HCT116 (cell line): ENCODE measurements at regions not wholly inside any gene's neighbourhood (a gene's known extent, or its start where the extent isn't known, plus 50 kb on each side); places are given as distances from the start of the nearest gene placed in this dataset.

ENCODE experiments used
- ATAC-seq: fragments of 200-7000 bp; cut with Tn5 transposase; 2 replicates; pipeline ENCODE4 v1.9.1; 2020; ENCODE audit warnings: mild to moderate bottlenecking, moderate library complexity
- BruUV-seq: library from RNA; stranded (reverse); fragments of 400-500 nt; replicated peaks from 2 replicates; lab custom pipeline; 2021; lab: Mats Ljungman, UMichigan
- CTCF ChIA-PET: fragments of 300-600 bp; sonication (Branson Sonifier 250); formaldehyde crosslinking; loops from one replicate; lab custom pipeline; 2021; ENCODE audit warnings: antibody characterized with exemption; lab: Charles Lee
- POLR2A ChIA-PET: fragments of 300-600, 350-600 bp; sonication (Branson Sonifier 250); formaldehyde crosslinking; loops from one replicate; lab custom pipeline; 2021; ENCODE audit warnings: antibody characterized with exemption; lab: Charles Lee
- RAD21 ChIA-PET, 2 experiments: fragments of 300-600 bp; sonication (Branson Sonifier 250); formaldehyde crosslinking; loops; one replicate each; lab custom pipeline; 2023; ENCODE audit warnings: low total read pairs in 2 of 2; ENCODE audit not compliant: uncharacterized antibody in 2 of 2, unreplicated experiment in 2 of 2, low non-redundant PET in 1 of 2; lab: Charles Lee
- DNase-seq: peaks from one replicate; pipeline ENCODE4 v3.0.0-alpha.2; 2010; ENCODE audit warnings: low read depth, low spot score
- H2AFZ ChIP-seq: fragments of 200-600 bp; shearing (Covaris generic), sonication (generic); 2 replicates; pipeline ENCODE4 v1.6.1; 2017; ENCODE audit warnings: low read depth, mixed run types, mixed read lengths, antibody characterized with exemption, low read length; ENCODE audit not compliant: poor library complexity, severe bottlenecking
- H3K27ac ChIP-seq: 2 replicates; pipeline ENCODE4 v1.5.1; 2012; ENCODE audit warnings: low read depth, low read length
- H3K27me3 ChIP-seq: fragments of 200-600 bp; sonication (generic); 2 replicates; pipeline ENCODE4 v1.6.1; 2016; ENCODE audit warnings: mixed run types, low read length, mixed read lengths; ENCODE audit not compliant: insufficient read depth
- H3K36me3 ChIP-seq, 2 experiments: fragments of 200-500 bp in 1 of 2; fragments of 200-600 bp in 1 of 2; sonication (Bioruptor generic) in 1 of 2; sonication (generic) in 1 of 2; 2 replicates each; pipeline versions ENCODE4 v1.5.1 to v1.6.1; 2014 to 2016; ENCODE audit warnings: low read length in 2 of 2, inconsistent platforms in 1 of 2, mixed read lengths in 1 of 2, mixed run types in 1 of 2; ENCODE audit not compliant: insufficient read depth in 2 of 2, control insufficient read depth in 1 of 2
- H3K4me1 ChIP-seq, 2 experiments: fragments of 200-600 bp in 1 of 2; sonication (generic) in 1 of 2; 2 replicates each; pipeline versions ENCODE4 v1.5.1 to v1.6.1; 2012 to 2017; ENCODE audit warnings: low read length in 2 of 2, inconsistent platforms in 1 of 2, mild to moderate bottlenecking in 1 of 2, mixed read lengths in 1 of 2, mixed run types in 1 of 2, moderate library complexity in 1 of 2; ENCODE audit not compliant: insufficient read depth in 2 of 2, control insufficient read depth in 1 of 2
- H3K4me2 ChIP-seq: fragments of 200-600 bp; sonication (generic); 2 replicates; pipeline ENCODE4 v1.6.1; 2017; ENCODE audit warnings: mixed run types, low read length, mixed read lengths
- H3K4me3 ChIP-seq, 2 experiments: fragments of 200-600 bp in 1 of 2; sonication (generic) in 1 of 2; replicated peaks in 1 of 2; 2 replicates each; pipeline ENCODE4 v1.5.1; 2011 to 2016; ENCODE audit warnings: low read length in 2 of 2, control low read depth in 1 of 2, low read depth in 1 of 2, mild to moderate bottlenecking in 1 of 2, mixed read lengths in 1 of 2, mixed run types in 1 of 2
- H3K79me2 ChIP-seq: fragments of 200-600 bp; sonication (generic); 2 replicates; pipeline ENCODE4 v1.6.1; 2017; ENCODE audit warnings: mild to moderate bottlenecking, mixed run types, low read length, moderate library complexity, mixed read lengths; ENCODE audit not compliant: insufficient read depth
- H3K9ac ChIP-seq: fragments of 200-600 bp; sonication (generic); 2 replicates; pipeline ENCODE4 v1.6.1; 2016; ENCODE audit warnings: low read length, mixed read lengths
- H3K9me2 ChIP-seq: fragments of 200-600 bp; sonication (generic), shearing (Covaris generic); 2 replicates; pipeline ENCODE4 v1.6.1; 2017; ENCODE audit warnings: mixed run types, mild to moderate bottlenecking, moderate library complexity; ENCODE audit not compliant: insufficient read depth
- H3K9me3 ChIP-seq, 2 experiments: fragments of 200-500 bp in 1 of 2; fragments of 200-600 bp in 1 of 2; sonication (Bioruptor generic) in 1 of 2; sonication (generic) in 1 of 2; 2 replicates each; pipeline ENCODE4 v1.6.1; 2014 to 2017; ENCODE audit warnings: low read length in 2 of 2, mixed read lengths in 2 of 2, inconsistent platforms in 1 of 2, low read depth in 1 of 2, mild to moderate bottlenecking in 1 of 2, mixed run types in 1 of 2, moderate library complexity in 1 of 2; ENCODE audit not compliant: control insufficient read depth in 1 of 2, insufficient read depth in 1 of 2
- H4K20me1 ChIP-seq: fragments of 200-600 bp; sonication (generic), shearing (Covaris generic); 2 replicates; pipeline ENCODE4 v1.6.1; 2017; ENCODE audit warnings: mixed run types, mild to moderate bottlenecking, moderate library complexity; ENCODE audit not compliant: insufficient read depth
- ATF3 ChIP-seq: IDR thresholded peaks from 2 replicates; pipeline ENCODE4 v1.6.1; 2012
- CTCF ChIP-seq, 3 experiments: fragments of 200-600 bp in 1 of 3; sonication (generic) in 1 of 3; IDR thresholded peaks in 2 of 3; conservative IDR thresholded peaks in 1 of 3; 2 replicates each; pipeline ENCODE4 v1.5.1; 2012 to 2017; ENCODE audit warnings: low read depth in 2 of 3, low read length in 2 of 3, antibody characterized with exemption in 1 of 3, borderline replicate concordance in 1 of 3, control low read depth in 1 of 3, mild to moderate bottlenecking in 1 of 3, mixed read lengths in 1 of 3, mixed run types in 1 of 3, moderate library complexity in 1 of 3; ENCODE audit not compliant: insufficient read depth in 1 of 3
- EGR1 ChIP-seq: IDR thresholded peaks from 2 replicates; pipeline ENCODE4 v1.6.1; 2012; ENCODE audit warnings: low read depth
- MAX ChIP-seq: IDR thresholded peaks from 2 replicates; pipeline ENCODE4 v1.6.1; 2012
- POLR2AphosphoS5 ChIP-seq: IDR thresholded peaks from 2 replicates; pipeline ENCODE4 v1.6.1; 2011; ENCODE audit warnings: mild to moderate bottlenecking, low read depth, low read length, moderate library complexity
- RAD21 ChIP-seq: IDR thresholded peaks from 2 replicates; pipeline ENCODE4 v1.6.1; 2012; ENCODE audit warnings: low read depth, mild to moderate bottlenecking
- SIN3A ChIP-seq: IDR thresholded peaks from 2 replicates; pipeline ENCODE4 v1.6.1; 2012; ENCODE audit warnings: low read depth
- SP1 ChIP-seq: IDR thresholded peaks from 2 replicates; pipeline ENCODE4 v1.6.1; 2012; ENCODE audit warnings: low read depth
- SRF ChIP-seq: IDR thresholded peaks from 2 replicates; pipeline ENCODE4 v1.6.1; 2012; ENCODE audit warnings: low read depth
- TCF7L2 ChIP-seq: IDR thresholded peaks from 2 replicates; pipeline ENCODE4 v1.7.0; 2011; ENCODE audit warnings: borderline replicate concordance, inconsistent platforms; ENCODE audit not compliant: insufficient read depth, insufficient read length; ENCODE audit errors: extremely low read depth
- YY1 ChIP-seq: IDR thresholded peaks from 2 replicates; pipeline ENCODE4 v1.6.1; 2011; ENCODE audit warnings: low read length, low read depth, moderate library complexity, mild to moderate bottlenecking; ENCODE audit not compliant: insufficient replicate concordance; ENCODE audit errors: extremely low read depth
- ZBTB33 ChIP-seq: IDR thresholded peaks from 2 replicates; pipeline ENCODE4 v1.6.1; 2011; ENCODE audit warnings: mild to moderate bottlenecking, low read length, moderate library complexity; ENCODE audit not compliant: insufficient replicate concordance; ENCODE audit errors: extremely low read depth
- intact Hi-C: fragments of 100-400 bp; cut with micrococcal nuclease; formaldehyde crosslinking; loops from 2 replicates; pipeline ENCODE4 v1.10.0; 2022

GRCh38 chr16:50881331-50881830 lies 139.5 kb downstream of the CYLD start (continued):
- no peak for TF ChIP-seq CTCF (IDR thresholded peaks at IDR 0.05 in 2 of 3, conservative IDR thresholded peaks at IDR 0.05 in 1 of 3; ENCODE audit: borderline replicate concordance in 1 of 3, insufficient read depth in 1 of 3, low read depth in 2 of 3, low read length in 2 of 3)
- no peak for TF ChIP-seq ZBTB33
- TF ChIP-seq RAD21: no peak
- no peak for TF ChIP-seq EGR1
- TF ChIP-seq TCF7L2: no peak
- TF ChIP-seq MAX: no peak

- Histone ChIP-seq H3K4me2 (no peak overlapping the region), H3K9me3 (no peaks in the 10 kb centered on the region), H3K27me3 (peaks cover 19% of the 10 kb centered on the region), H2AFZ (no peak overlapping the region), H3K4me1 (no peaks in the 10 kb centered on the region), H3K27ac (no peak overlapping the region), H3K9me2 (no peaks in the 10 kb centered on the region), H3K79me2 (no peaks in the 10 kb centered on the region), H4K20me1 (no peaks in the 10 kb centered on the region)
- CTCF ChIA-PET: no interaction called here
- RAD21 ChIA-PET: no interaction called here
- POLR2A ChIA-PET: no interaction called here
- ATAC-seq: no peak
- no peak for TF ChIP-seq SRF
- no peak for TF ChIP-seq ATF3
- TF ChIP-seq POLR2AphosphoS5: no peak
- TF ChIP-seq CTCF (IDR thresholded peaks at IDR 0.05 in 2 of 3, conservative IDR thresholded peaks at IDR 0.05 in 1 of 3; ENCODE audit: borderline replicate concordance in 1 of 3, insufficient read depth in 1 of 3, low read depth in 2 of 3, low read length in 2 of 3): no peak
- no peak for TF ChIP-seq SP1
- no peak for TF ChIP-seq TCF7L2
- TF ChIP-seq SIN3A: no peak
- TF ChIP-seq YY1: no peak
- TF ChIP-seq, all 23 proteins: peak for 0
- H3K36me3 ChIP-seq: no peaks in the 10 kb centered on the region
- intact Hi-C loops: no loop called here
- DNase-seq: no peak
- BruUV-seq: no TSS peak
- H3K4me3 ChIP-seq: no peak overlapping the region
- no peak overlapping the region for H3K9ac ChIP-seq
These were observed 139.0 kb downstream of the CYLD start for GRCh38 chr16:50880926-50881325.
